ENCODE measurements at regions not wholly inside any gene's neighbourhood (a gene's known extent, or its start where the extent isn't known, plus 50 kb on each side); places are given as distances from the start of the nearest gene placed in this dataset.

DNA sequence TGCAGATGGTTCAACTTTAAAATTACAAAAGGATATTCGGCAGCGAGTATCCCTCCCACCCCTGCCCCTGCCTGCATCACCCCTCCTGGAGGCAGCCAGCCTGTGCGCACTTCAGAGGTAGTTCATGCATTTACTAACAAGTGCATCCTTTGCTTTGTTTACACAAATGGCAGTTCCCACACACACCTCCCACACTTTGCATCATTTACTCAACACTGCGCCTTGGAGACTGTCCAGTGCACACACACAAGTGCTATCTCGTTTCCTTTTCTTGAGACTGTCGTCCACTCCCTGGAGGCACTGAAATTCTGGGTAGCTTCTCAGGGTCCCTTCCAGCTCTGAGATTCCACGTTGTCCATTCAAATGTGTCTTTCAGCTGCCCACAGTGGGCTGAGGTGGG is 53.1 kb upstream of the VSX1 start:
- H3K27ac ChIP-seq: no peak overlapping the region
- H3K4me3 ChIP-seq: no peak overlapping the region
- DNase-seq (ENCODE audit: low spot score): no peak
- TF ChIP-seq, protein P1, sequence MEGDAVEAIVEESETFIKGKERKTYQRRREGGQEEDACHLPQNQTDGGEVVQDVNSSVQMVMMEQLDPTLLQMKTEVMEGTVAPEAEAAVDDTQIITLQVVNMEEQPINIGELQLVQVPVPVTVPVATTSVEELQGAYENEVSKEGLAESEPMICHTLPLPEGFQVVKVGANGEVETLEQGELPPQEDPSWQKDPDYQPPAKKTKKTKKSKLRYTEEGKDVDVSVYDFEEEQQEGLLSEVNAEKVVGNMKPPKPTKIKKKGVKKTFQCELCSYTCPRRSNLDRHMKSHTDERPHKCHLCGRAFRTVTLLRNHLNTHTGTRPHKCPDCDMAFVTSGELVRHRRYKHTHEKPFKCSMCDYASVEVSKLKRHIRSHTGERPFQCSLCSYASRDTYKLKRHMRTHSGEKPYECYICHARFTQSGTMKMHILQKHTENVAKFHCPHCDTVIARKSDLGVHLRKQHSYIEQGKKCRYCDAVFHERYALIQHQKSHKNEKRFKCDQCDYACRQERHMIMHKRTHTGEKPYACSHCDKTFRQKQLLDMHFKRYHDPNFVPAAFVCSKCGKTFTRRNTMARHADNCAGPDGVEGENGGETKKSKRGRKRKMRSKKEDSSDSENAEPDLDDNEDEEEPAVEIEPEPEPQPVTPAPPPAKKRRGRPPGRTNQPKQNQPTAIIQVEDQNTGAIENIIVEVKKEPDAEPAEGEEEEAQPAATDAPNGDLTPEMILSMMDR (IDR thresholded peaks at IDR 0.05): no peak

DNA sequence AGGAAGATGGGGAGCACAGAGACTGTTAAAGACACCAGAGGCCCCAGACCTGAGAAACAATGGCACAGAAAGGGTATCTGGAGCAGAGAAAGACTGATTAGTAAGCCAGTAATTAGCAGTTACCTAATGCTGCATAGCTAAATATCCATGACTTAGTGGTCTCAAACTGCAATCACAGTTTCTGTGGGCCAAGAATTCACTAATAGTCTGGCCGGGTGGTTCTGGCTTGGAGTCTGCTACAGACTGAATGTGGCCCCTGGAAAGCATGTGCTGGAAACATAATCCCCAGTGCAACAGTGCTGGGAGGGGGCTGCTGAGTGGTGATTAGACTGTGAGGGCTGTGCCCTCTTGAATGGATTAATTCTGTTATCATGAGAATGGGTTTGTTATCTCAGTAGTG is 54.1 kb upstream of the VSX1 start:
- DNase-seq (ENCODE audit: low spot score): no peak
- peak overlapping the region in 1 of 2 donors; percentile 24 for H3K27ac ChIP-seq
- TF ChIP-seq, protein P1 (IDR thresholded peaks at IDR 0.05): no peak
- H3K4me3 ChIP-seq: no peak overlapping the region

DNA sequence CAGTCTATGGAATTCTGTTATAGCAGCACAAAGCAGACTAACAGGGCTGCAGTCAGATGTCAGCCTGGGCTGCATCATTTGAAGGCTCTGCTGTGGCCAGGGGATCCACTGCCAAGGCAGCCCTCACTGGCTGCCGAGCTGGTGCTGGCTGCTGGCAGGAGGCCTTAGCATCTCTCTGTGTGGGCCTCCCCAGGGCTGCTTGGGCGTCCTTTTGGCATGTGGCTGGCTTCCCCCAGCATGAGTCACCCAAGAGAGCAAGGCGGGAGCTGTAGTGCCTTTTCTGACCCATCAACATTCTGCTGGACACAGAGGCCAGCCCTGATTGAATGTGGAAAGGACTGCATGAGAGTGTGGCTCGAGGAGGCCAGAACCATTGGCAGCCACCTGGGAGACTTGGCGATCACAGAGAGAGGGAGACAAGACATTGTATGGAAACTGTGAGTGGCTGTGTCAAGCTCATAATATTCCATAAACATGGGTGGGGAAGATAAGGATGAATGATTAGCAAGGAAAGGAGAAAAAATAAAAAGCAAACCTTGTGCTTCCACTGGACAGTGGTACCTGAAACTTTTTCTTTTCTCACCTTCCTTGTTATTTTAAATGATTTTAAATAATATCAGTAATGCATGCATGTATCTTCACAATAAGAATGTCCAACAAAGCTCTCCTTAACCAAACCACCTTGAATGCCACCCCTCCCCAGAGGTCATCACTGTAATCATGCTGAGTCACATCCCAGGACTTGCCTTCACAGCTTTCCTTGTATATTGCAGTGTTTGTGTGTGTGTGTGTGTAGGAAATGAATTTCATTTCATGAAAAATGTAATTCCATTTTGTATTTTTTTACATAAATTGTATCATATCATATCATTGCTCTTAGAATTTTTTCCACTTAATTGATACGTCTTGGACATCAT is 55.0 kb upstream of the VSX1 start:
- DNase-seq (ENCODE audit: low spot score): peak; percentile 87
- Histone ChIP-seq H3K4me3 (no peak overlapping the region), H3K27ac (peak overlapping the region in 1 of 2 donors; percentile 24)
- TF ChIP-seq, protein P1 (IDR thresholded peaks at IDR 0.05): no peak

DNA sequence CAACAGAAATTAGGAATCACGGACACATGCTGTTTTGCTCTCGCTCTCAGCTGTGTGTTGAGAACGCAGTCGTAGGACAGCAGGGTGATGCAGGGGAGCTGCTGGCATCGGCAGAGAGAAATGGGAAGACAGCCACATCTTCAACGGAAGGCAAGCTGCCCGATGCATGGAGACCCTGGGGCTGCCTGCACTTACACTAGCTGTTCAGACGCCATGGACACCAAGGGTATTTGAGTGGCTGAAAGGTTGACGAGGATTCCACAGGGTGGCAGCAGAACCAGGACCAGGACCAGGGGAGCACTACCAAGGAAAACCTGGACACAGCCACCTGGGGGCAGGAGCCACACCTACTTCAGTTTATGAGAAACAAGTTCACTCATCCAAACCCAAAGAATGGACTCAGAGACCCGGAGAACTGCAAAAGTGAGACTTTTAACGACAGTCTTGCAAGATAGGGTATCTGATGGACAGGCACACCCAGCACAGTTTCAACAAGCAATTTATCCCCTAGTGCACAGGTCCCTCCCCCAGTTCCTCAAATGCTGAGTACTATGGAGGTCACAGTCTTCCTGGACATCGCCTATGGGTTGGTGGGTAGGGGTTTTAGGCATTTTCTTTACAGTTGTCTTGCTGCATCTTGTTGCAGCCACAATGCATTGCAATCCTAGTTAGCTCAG is 56.3 kb upstream of the ENTPD6 start:
- DNase-seq (ENCODE audit: low spot score): peak; percentile 67
- Histone ChIP-seq H3K4me3 (no peak overlapping the region), H3K27ac (no peak overlapping the region)
- TF ChIP-seq, protein P1 (IDR thresholded peaks at IDR 0.05): no peak

- DNase-seq (ENCODE audit: low spot score): no peak
- Histone ChIP-seq H3K27ac (no peak overlapping the region), H3K4me3 (no peak overlapping the region)
- TF ChIP-seq, protein P1 (IDR thresholded peaks at IDR 0.05): no peak
These were observed 54.5 kb upstream of the ENTPD6 start for GRCh38 chr20:25140968-25141367.

DNA sequence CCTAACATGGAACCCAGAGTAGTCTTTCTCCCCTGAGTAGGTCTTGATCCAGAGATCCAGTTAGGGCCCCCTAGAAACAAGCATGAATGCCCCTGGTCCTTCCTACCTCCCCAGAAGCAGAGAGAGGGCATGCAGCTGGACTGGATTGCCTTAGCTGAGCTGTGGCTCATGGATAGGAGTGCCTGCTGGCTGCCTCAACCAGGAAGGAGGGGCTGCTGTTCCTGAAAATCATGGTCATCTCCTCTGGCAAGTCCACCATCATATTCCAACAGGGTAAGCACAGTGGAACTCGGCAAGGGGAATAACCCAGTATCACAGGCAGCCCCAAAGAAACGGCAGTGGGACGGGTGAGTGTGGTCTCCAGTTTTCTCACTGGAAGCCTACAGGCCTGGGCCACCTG is 53.1 kb upstream of the ENTPD6 start:
- Histone ChIP-seq H3K4me3 (no peak overlapping the region), H3K27ac (no peak overlapping the region)
- DNase-seq (ENCODE audit: low spot score): no peak
- TF ChIP-seq, protein P1 (IDR thresholded peaks at IDR 0.05): no peak

Measured in coronary artery (tissue), 2 donors.